ENCODE measurements at regions not wholly inside any gene's neighbourhood (a gene's known extent, or its start where the extent isn't known, plus 50 kb on each side); places are given as distances from the start of the nearest gene placed in this dataset.
"Not testable (repeated sequence)": the region's sequence is repeated elsewhere in the genome, so short reads cannot be mapped to it uniquely, and the experiment has no call there.

GRCh38 chr9:38178237-38178636 lies 109.2 kb upstream of the SHB start:
- no peak for TF ChIP-seq CTCF (IDR thresholded peaks at IDR 0.05)
- DNase-seq (ENCODE audit: low spot score): no peak

GRCh38 chr9:38177680-38178079 lies 108.7 kb upstream of the SHB start:
- DNase-seq (ENCODE audit: low spot score): no peak
- Histone ChIP-seq H3K4me3 (no peak overlapping the region), H3K27ac (no peak overlapping the region)
- TF ChIP-seq CTCF (IDR thresholded peaks at IDR 0.05): no peak

More at GRCh38 chr9:38178237-38178636, 109.2 kb upstream of the SHB start:
- Histone ChIP-seq H3K27ac (no peak overlapping the region), H3K4me3 (no peak overlapping the region)

- no peak for TF ChIP-seq CTCF (IDR thresholded peaks at IDR 0.05)
- DNase-seq (ENCODE audit: low spot score): no peak
- Histone ChIP-seq H3K4me3 (no peak overlapping the region), H3K27ac (no peak overlapping the region)
Observed at GRCh38 chr9:38176251-38176650, 107.2 kb upstream of the SHB start.

- no peak overlapping the region for H3K27ac ChIP-seq
- no peak overlapping the region for H3K4me3 ChIP-seq
- no peak for TF ChIP-seq CTCF (IDR thresholded peaks at IDR 0.05)
- no peak for DNase-seq (ENCODE audit: low spot score)
Observed at GRCh38 chr9:38175423-38175822, 106.4 kb upstream of the SHB start.

- Histone ChIP-seq H3K27ac (no peak overlapping the region), H3K4me3 (no peak overlapping the region)
- no peak for TF ChIP-seq CTCF (IDR thresholded peaks at IDR 0.05)
- no peak for DNase-seq (ENCODE audit: low spot score)
Observed at GRCh38 chr9:38172586-38172985, 103.6 kb upstream of the SHB start.

- no peak for TF ChIP-seq CTCF (IDR thresholded peaks at IDR 0.05)
- Histone ChIP-seq H3K27ac (no peak overlapping the region), H3K4me3 (no peak overlapping the region)
- DNase-seq (ENCODE audit: low spot score): no peak
Observed at GRCh38 chr9:38171926-38172325, 102.9 kb upstream of the SHB start.

GRCh38 chr9:38171538-38171884 lies 102.5 kb upstream of the SHB start:
- no peak overlapping the region for H3K27ac ChIP-seq
- no peak for DNase-seq (ENCODE audit: low spot score)
- no peak for TF ChIP-seq CTCF (IDR thresholded peaks at IDR 0.05)
- H3K4me3 ChIP-seq: no peak overlapping the region

GRCh38 chr9:38170763-38171537 lies 101.9 kb upstream of the SHB start:
- DNase-seq (ENCODE audit: low spot score); H3K27ac ChIP-seq: not testable (repeated sequence)

GRCh38 chr9:38170155-38170554 lies 101.1 kb upstream of the SHB start:
- not testable (repeated sequence) for DNase-seq (ENCODE audit: low spot score); H3K4me3 ChIP-seq; H3K27ac ChIP-seq

More at GRCh38 chr9:38170763-38171537, 101.9 kb upstream of the SHB start:
- not testable (repeated sequence) for H3K4me3 ChIP-seq

Data from coronary artery (tissue), 2 donors.